ENCODE measurements at regions not wholly inside any gene's neighbourhood (a gene's known extent, or its start where the extent isn't known, plus 50 kb on each side); places are given as distances from the start of the nearest gene placed in this dataset.

GRCh38 chr3:74501007-74501406, 113.5 kb downstream of the CNTN3 start:
- TF ChIP-seq USF1 (IDR thresholded peaks at IDR 0.05): no peak
- no peak for TF ChIP-seq TEAD4 (IDR thresholded peaks at IDR 0.05)
- no peak for TF ChIP-seq EP300 (IDR thresholded peaks at IDR 0.05; ENCODE audit: borderline replicate concordance)
- TF ChIP-seq FOXM1 (IDR thresholded peaks at IDR 0.05; ENCODE audit: borderline replicate concordance, low read depth): no peak
- TF ChIP-seq ZBTB7A (IDR thresholded peaks at IDR 0.05; ENCODE audit: low read depth): no peak
- no peak for TF ChIP-seq MAX (IDR thresholded peaks at IDR 0.05)
- TF ChIP-seq REST (IDR thresholded peaks at IDR 0.05; ENCODE audit: low read depth): no peak
- no peak for TF ChIP-seq RAD21 (IDR thresholded peaks at IDR 0.05; ENCODE audit: low read depth)
- no peak for TF ChIP-seq CEBPB (IDR thresholded peaks at IDR 0.05)
- no peak for TF ChIP-seq CREB1 (IDR thresholded peaks at IDR 0.05; ENCODE audit: low read depth)
- no peak for TF ChIP-seq YY1 (IDR thresholded peaks at IDR 0.05; ENCODE audit: low read depth)
- TF ChIP-seq TAF1 (IDR thresholded peaks at IDR 0.05; ENCODE audit: low read depth): no peak
- TF ChIP-seq NFIC (IDR thresholded peaks at IDR 0.05): no peak
- TF ChIP-seq TCF12 (IDR thresholded peaks at IDR 0.05; ENCODE audit: low read depth): no peak

Measured in Ishikawa (cell line).